ENCODE measurements at regions not wholly inside any gene's neighbourhood (a gene's known extent, or its start where the extent isn't known, plus 50 kb on each side); places are given as distances from the start of the nearest gene placed in this dataset.

DNA sequence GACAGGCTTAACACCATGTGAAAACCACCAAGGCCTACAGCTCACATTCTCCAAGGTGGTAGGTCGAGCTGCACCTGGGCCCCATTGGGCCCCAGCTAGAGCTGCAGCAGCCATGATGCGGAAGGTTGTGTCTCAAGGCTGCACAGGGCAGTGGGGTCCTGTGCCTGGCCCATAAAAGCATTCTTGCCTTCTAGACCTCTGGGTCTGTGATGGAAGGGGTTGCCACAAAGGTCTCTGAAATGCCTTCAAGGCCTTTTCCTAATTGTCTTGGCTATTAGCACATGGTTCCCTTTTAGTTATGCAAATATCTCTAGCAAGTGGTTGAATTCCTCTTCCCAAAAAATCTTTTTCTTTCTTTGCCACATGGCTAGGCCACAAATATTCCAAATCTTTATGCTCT lies 52.5 kb upstream of the C11orf58 start:
- Histone ChIP-seq H3K9me3 (no peaks in the 10 kb centered on the region), H3K4me3 (no peak overlapping the region), H3K4me1 (no peaks in the 10 kb centered on the region), H3K27ac (no peak overlapping the region), H3K27me3 (no peaks in the 10 kb centered on the region), H3K36me3 (no peaks in the 10 kb centered on the region)
- TF ChIP-seq, protein P1, sequence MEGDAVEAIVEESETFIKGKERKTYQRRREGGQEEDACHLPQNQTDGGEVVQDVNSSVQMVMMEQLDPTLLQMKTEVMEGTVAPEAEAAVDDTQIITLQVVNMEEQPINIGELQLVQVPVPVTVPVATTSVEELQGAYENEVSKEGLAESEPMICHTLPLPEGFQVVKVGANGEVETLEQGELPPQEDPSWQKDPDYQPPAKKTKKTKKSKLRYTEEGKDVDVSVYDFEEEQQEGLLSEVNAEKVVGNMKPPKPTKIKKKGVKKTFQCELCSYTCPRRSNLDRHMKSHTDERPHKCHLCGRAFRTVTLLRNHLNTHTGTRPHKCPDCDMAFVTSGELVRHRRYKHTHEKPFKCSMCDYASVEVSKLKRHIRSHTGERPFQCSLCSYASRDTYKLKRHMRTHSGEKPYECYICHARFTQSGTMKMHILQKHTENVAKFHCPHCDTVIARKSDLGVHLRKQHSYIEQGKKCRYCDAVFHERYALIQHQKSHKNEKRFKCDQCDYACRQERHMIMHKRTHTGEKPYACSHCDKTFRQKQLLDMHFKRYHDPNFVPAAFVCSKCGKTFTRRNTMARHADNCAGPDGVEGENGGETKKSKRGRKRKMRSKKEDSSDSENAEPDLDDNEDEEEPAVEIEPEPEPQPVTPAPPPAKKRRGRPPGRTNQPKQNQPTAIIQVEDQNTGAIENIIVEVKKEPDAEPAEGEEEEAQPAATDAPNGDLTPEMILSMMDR (IDR thresholded peaks at IDR 0.05): no peak
- DNase-seq: no peak
- intact Hi-C loops (cut with DNase I; ENCODE audit: low total_unique reads): no loop called here

DNA sequence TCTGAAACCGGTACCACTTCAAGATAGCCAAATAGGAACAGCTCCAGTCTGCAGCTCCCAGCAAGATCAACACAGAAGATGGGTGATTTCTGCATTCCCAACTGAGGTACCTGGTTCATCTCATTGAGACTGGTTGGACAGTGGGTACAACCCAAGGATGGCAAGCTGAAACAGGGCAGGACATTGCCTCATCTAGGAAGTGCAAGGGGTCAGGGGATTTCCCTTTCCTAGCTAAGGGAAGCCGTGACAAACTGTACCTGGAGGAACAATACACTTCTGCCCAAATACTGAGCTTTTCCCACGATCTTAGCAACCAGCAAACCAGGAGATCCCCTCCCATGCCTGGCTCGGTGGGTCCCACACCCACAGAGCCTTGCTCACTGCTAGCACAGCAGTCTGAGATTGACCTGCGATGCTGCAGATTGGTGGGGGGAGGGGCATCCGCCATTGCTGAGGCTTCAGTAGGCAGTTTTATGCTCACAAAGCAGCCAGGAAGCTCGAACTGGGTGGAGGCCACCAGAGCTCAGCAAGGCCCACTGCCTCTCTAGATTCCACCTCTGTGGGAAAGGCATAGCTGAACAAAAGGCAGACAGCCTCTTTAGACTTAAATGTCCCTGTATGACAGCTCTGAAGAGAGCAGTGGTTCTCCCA lies 59.9 kb upstream of the C11orf58 start:
- no peak for DNase-seq
- TF ChIP-seq, protein P1 (IDR thresholded peaks at IDR 0.05): no peak
- no peaks in the 10 kb centered on the region for H3K27me3 ChIP-seq
- intact Hi-C loops (cut with DNase I; ENCODE audit: low total_unique reads): no loop called here
- no peaks in the 10 kb centered on the region for H3K36me3 ChIP-seq
- peaks cover 0 to 9% (median 8%) of the 10 kb centered on the region in 3 donors for H3K9me3 ChIP-seq
- no peak overlapping the region for H3K27ac ChIP-seq
- H3K4me3 ChIP-seq: no peak overlapping the region
- H3K4me1 ChIP-seq: no peaks in the 10 kb centered on the region

DNA sequence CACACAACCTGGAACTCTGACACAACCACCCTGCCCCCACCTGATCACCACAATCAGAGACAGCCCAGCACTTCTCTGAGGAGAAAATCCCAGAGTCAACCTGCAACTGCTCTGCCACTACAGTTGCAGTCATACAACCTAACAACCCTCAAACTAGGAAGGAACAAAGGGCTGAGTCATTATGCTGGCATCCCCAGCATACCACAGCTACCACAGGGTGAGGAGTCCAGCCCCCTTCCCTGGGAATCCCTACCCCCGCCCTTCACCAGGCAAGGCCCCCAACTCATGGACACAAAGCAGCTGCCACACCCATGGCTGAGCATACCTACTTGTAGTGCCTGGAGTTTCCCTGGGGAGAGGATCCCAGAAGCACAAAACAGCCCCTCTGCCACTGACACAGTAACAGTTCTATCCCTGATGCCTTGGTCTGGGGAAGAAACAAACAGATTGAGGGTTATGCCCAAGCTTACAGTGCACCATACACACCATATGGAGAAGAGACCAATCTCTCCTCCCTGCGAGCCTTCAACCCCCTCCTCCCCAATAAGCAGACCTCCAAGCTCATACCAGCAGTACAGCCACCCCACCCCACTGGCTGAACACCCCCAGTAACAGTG lies 68.5 kb upstream of the C11orf58 start:
- Histone ChIP-seq H3K4me1 (no peaks in the 10 kb centered on the region), H3K9me3 (peaks cover 0 to 40% (median 23%) of the 10 kb centered on the region in 3 donors), H3K27ac (no peak overlapping the region), H3K4me3 (no peak overlapping the region), H3K36me3 (no peaks in the 10 kb centered on the region), H3K27me3 (no peaks in the 10 kb centered on the region)
- TF ChIP-seq, protein P1 (IDR thresholded peaks at IDR 0.05): no peak
- DNase-seq: no peak
- intact Hi-C loops (cut with DNase I; ENCODE audit: low total_unique reads): no loop called here

DNA sequence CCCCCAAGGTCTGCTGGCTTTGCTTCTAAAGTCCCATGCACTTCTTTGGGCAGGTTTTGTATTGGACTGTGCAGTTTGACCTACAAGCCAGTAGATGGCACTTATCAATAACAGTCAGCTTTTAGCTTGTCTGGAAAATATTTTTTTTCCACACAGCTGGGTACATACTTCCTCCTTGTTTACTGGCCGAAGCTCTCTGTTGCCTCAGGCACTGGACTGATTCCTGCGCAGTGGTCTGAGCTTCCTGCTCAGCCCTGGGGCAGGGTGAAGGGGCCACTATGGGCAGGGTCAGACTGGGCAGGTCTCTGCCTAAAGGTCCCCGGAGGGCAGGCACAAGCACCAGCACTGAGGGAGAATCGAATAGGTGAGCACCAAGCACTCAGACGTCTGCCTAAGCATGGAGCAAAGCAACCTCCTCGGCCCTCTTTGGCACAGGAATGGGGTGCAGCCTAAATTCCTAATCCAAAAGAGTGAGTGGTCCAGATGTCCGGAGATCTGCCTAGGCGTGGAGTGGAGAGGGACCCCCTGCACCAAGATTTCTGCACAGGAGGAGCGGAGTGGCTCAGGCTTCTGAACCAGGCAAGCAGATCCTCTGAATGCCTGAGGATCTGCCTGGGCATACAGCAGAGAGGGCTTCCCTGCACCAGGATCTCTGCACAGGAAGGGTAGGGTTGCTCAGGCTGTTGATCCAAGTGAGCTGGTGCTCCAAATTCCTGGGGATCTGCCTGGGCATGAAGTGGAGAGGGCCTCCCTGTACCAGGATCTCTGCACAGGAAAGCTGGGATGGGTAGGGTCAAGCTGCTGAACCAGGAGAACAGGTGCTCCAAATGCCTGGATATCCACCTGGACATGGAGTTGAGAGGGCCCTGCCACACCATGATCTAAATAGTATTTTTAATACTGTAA lies 105.9 kb upstream of the C11orf58 start:
- intact Hi-C loops (cut with DNase I; ENCODE audit: low total_unique reads): no loop called here
- H3K27me3 ChIP-seq: no peaks in the 10 kb centered on the region
- peaks cover 0 to 13% (median 8%) of the 10 kb centered on the region in 3 donors for H3K9me3 ChIP-seq
- TF ChIP-seq, protein P1 (IDR thresholded peaks at IDR 0.05): no peak
- DNase-seq: no peak
- no peak overlapping the region for H3K4me3 ChIP-seq
- H3K27ac ChIP-seq: no peak overlapping the region
- no peaks in the 10 kb centered on the region for H3K36me3 ChIP-seq
- no peaks in the 10 kb centered on the region for H3K4me1 ChIP-seq

DNA sequence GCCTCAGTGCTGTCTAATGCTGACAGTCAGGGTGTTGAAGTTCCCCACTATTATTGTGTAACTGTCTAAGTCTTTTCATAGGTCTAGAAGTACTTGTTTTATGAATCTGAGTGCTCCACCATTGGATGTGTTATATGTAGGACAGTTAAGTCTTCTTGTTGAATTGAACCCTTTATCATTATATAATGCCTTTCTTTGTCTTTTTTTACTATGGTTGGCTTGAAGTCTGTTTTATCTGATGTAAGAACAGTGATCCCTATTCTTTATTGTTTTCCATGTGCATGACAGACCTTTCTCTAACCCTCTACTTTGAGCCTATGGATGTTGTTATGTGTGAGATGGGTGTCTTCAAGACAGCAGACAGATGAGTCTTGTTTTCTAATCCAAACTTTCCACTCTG lies 107.8 kb upstream of the C11orf58 start:
- H3K36me3 ChIP-seq: no peaks in the 10 kb centered on the region
- no peak for DNase-seq
- H3K4me1 ChIP-seq: no peaks in the 10 kb centered on the region
- H3K4me3 ChIP-seq: no peak overlapping the region
- intact Hi-C loops (cut with DNase I; ENCODE audit: low total_unique reads): no loop called here
- no peak overlapping the region for H3K27ac ChIP-seq
- H3K27me3 ChIP-seq: no peaks in the 10 kb centered on the region
- TF ChIP-seq, protein P1 (IDR thresholded peaks at IDR 0.05): no peak
- H3K9me3 ChIP-seq: peaks cover 0 to 8% (median 8%) of the 10 kb centered on the region in 3 donors
